MM.1S (cell line): ENCODE measurements at regions not wholly inside any gene's neighbourhood (a gene's known extent, or its start where the extent isn't known, plus 50 kb on each side); places are given as distances from the start of the nearest gene placed in this dataset.

Source experiments
- DNase-seq: peaks from one replicate; pipeline ENCODE4 v3.0.0-alpha.2; 2015
- H2AFZ ChIP-seq: fragments of 300-600 bp; sonication (generic); 2 replicates; pipeline ENCODE4 v1.6.0; 2016; ENCODE audit warnings: antibody characterized with exemption, low read length
- H3F3A ChIP-seq: fragments of 300-600 bp; sonication (generic); 2 replicates; pipeline ENCODE4 v1.6.1; 2016; ENCODE audit warnings: mild to moderate bottlenecking, antibody characterized with exemption, low read length, moderate library complexity, mixed read lengths; ENCODE audit not compliant: insufficient read depth
- H3K27ac ChIP-seq: fragments of 300-600 bp; sonication (generic); 2 replicates; pipeline ENCODE4 v1.5.1; 2016; ENCODE audit warnings: mild to moderate bottlenecking, low read length
- H3K27me3 ChIP-seq: fragments of 300-600 bp; sonication (generic); replicated peaks from 2 replicates; pipeline ENCODE4 v1.6.0; 2016; ENCODE audit warnings: low read length; ENCODE audit not compliant: insufficient read depth
- H3K36me3 ChIP-seq: fragments of 300-600 bp; sonication (generic); replicated peaks from 2 replicates; pipeline ENCODE4 v1.6.1; 2016; ENCODE audit warnings: mild to moderate bottlenecking, low read length, mixed read lengths; ENCODE audit not compliant: insufficient read depth
- H3K4me1 ChIP-seq: fragments of 300-600 bp; sonication (generic); 2 replicates; pipeline ENCODE4 v1.6.1; 2016; ENCODE audit warnings: low read length, mixed read lengths
- H3K4me2 ChIP-seq: fragments of 300-600 bp; sonication (generic); 2 replicates; pipeline ENCODE4 v1.6.0; 2016; ENCODE audit warnings: low read depth, low read length
- H3K4me3 ChIP-seq: fragments of 300-600 bp; sonication (generic); 2 replicates; pipeline ENCODE4 v1.5.1; 2016; ENCODE audit warnings: low read length, mixed read lengths
- H3K79me2 ChIP-seq: fragments of 300-600 bp; sonication (generic); 2 replicates; pipeline ENCODE4 v1.6.1; 2016; ENCODE audit warnings: mixed run types, low read length, mixed read lengths
- H3K9ac ChIP-seq: fragments of 300-600 bp; sonication (generic); 2 replicates; pipeline ENCODE4 v1.6.1; 2016; ENCODE audit warnings: low read length, mixed read lengths
- H3K9me2 ChIP-seq: fragments of 300-600 bp; sonication (generic); replicated peaks from 2 replicates; pipeline ENCODE4 v1.6.1; 2016; ENCODE audit warnings: mild to moderate bottlenecking, low read length, mixed read lengths; ENCODE audit not compliant: insufficient read depth
- H3K9me3 ChIP-seq: fragments of 300-600 bp; sonication (generic); replicated peaks from 2 replicates; pipeline ENCODE4 v1.6.1; 2016; ENCODE audit warnings: mild to moderate bottlenecking, low read length, mixed read lengths; ENCODE audit not compliant: insufficient read depth
- H4K20me1 ChIP-seq: fragments of 300-600 bp; sonication (generic); 2 replicates; pipeline ENCODE4 v1.6.1; 2016; ENCODE audit warnings: mild to moderate bottlenecking, low read length, moderate library complexity, mixed read lengths; ENCODE audit not compliant: insufficient read depth
- EZH2 ChIP-seq: fragments of 300-600 bp; sonication (generic); optimal IDR thresholded peaks from 2 replicates; pipeline ENCODE3; 2017; ENCODE audit warnings: low read depth, mild to moderate bottlenecking, antibody characterized with exemption, low read length, mixed read lengths
- EZH2phosphoT487 ChIP-seq: fragments of 300-600 bp; sonication (generic); IDR thresholded peaks from 2 replicates; pipeline ENCODE4 v1.6.1; 2018; ENCODE audit warnings: antibody characterized with exemption, low read length
- TF ChIP-seq, protein P1 (sequence below): fragments of 300-600 bp; sonication (generic); IDR thresholded peaks from 2 replicates; pipeline ENCODE4 v1.5.1; 2016; ENCODE audit warnings: antibody characterized with exemption, low read length, mixed read lengths

DNA sequence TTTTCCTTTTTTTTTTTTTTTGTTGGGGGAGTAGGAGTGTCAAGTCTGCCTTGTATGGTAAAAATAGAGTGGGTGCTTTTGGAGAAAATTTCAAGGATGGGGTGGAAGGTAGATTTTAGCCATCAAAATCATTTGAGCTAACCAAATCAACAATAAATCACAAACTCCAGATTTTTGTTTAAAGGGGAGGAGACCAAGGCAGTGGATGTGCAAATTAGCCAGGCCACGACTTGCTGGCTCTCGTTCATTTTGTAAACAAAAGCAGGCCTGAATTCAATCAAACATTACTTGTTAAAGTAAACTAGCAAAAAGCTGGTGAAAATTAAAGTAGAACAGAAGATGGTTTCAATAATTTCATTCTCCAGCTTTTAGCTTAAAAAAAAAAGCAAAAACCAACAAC lies 387.2 kb downstream of the BMP4 start:
- H3K4me1 ChIP-seq, result no peaks in the 10 kb centered on the region
- H3K4me2 ChIP-seq, result no peak overlapping the region
- H3K9ac ChIP-seq, result no peak overlapping the region
- DNase-seq, result no peak
- no peak overlapping the region for H3K27ac ChIP-seq
- no peaks in the 10 kb centered on the region for H3F3A ChIP-seq
- H4K20me1 ChIP-seq, result no peaks in the 10 kb centered on the region
- H3K79me2 ChIP-seq, result no peaks in the 10 kb centered on the region
- TF ChIP-seq, protein P1, sequence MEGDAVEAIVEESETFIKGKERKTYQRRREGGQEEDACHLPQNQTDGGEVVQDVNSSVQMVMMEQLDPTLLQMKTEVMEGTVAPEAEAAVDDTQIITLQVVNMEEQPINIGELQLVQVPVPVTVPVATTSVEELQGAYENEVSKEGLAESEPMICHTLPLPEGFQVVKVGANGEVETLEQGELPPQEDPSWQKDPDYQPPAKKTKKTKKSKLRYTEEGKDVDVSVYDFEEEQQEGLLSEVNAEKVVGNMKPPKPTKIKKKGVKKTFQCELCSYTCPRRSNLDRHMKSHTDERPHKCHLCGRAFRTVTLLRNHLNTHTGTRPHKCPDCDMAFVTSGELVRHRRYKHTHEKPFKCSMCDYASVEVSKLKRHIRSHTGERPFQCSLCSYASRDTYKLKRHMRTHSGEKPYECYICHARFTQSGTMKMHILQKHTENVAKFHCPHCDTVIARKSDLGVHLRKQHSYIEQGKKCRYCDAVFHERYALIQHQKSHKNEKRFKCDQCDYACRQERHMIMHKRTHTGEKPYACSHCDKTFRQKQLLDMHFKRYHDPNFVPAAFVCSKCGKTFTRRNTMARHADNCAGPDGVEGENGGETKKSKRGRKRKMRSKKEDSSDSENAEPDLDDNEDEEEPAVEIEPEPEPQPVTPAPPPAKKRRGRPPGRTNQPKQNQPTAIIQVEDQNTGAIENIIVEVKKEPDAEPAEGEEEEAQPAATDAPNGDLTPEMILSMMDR, result no peak
- no peak for TF ChIP-seq EZH2
- no peak for TF ChIP-seq EZH2phosphoT487
- H3K36me3 ChIP-seq, result no peaks in the 10 kb centered on the region
- no peak overlapping the region for H2AFZ ChIP-seq
- no peaks in the 10 kb centered on the region for H3K9me3 ChIP-seq
- H3K4me3 ChIP-seq, result no peak overlapping the region
- no peaks in the 10 kb centered on the region for H3K27me3 ChIP-seq
- H3K9me2 ChIP-seq, result no peaks in the 10 kb centered on the region

DNA sequence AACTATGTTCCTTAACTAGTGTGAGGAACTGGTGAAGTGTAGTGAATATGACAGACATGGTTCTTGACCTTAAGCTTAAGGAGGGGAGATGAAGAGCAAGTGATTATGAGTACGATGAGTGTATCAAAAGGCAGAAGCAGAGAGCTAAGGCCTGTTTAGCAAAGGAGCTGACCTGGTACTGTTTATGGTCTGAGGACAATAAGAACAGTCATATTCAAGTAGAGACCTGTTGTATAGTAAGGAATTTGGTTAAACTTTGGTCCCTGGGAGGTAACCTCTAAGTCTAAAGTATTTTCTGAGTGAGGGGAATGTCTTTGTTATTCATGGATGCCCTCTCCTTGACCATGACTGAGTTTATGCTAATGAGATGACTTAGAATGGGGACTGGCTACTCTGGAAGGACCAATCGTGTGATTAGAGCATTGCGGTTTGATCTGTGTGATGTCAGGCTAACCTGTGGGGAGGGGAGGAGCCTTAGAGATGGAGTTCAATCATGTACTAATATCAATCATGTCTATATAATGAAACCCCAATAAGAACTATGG lies 389.3 kb downstream of the BMP4 start:
- Histone ChIP-seq H3K79me2 (no peaks in the 10 kb centered on the region), H3K36me3 (no peaks in the 10 kb centered on the region), H3K27me3 (no peaks in the 10 kb centered on the region), H3K9ac (no peak overlapping the region), H2AFZ (no peak overlapping the region), H3K9me3 (no peaks in the 10 kb centered on the region), H3K27ac (no peak overlapping the region), H3K4me1 (no peaks in the 10 kb centered on the region), H3K4me3 (no peak overlapping the region), H3F3A (no peaks in the 10 kb centered on the region), H4K20me1 (no peaks in the 10 kb centered on the region), H3K4me2 (no peak overlapping the region), H3K9me2 (no peaks in the 10 kb centered on the region)
- no peak for DNase-seq
- TF ChIP-seq, protein P1, result no peak
- TF ChIP-seq EZH2 (no peak), EZH2phosphoT487 (no peak)

DNA sequence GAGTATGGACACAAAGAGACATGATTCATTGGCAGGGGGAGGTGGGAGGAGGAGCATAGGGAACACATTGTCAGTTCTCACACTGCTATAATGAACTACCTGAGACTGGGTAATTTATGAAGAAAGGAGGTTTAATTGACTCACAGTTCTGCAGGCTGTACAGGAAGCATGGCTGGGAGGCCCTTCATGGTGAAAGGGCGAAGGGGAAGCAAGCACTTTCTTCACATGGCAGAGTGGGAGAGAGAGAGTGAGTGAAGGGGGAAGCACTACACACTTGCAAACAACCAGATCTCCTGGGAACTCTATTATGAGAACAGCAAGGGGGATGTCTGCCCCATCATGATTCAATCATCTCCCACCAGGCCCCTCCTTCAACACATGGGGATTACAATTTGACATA lies 391.8 kb downstream of the BMP4 start:
- no peak overlapping the region for H3K27ac ChIP-seq
- no peaks in the 10 kb centered on the region for H3K9me3 ChIP-seq
- H3K36me3 ChIP-seq, result no peaks in the 10 kb centered on the region
- no peaks in the 10 kb centered on the region for H3K27me3 ChIP-seq
- no peaks in the 10 kb centered on the region for H3F3A ChIP-seq
- no peaks in the 10 kb centered on the region for H3K9me2 ChIP-seq
- no peaks in the 10 kb centered on the region for H3K4me1 ChIP-seq
- no peak for DNase-seq
- no peak overlapping the region for H3K4me3 ChIP-seq
- H4K20me1 ChIP-seq, result no peaks in the 10 kb centered on the region
- H2AFZ ChIP-seq, result no peak overlapping the region
- TF ChIP-seq EZH2 (no peak), EZH2phosphoT487 (no peak)
- TF ChIP-seq, protein P1, result no peak
- H3K4me2 ChIP-seq, result no peak overlapping the region
- no peak overlapping the region for H3K9ac ChIP-seq
- H3K79me2 ChIP-seq, result no peaks in the 10 kb centered on the region
